Retinal pigment epithelial cell (primary cell): ENCODE measurements at regions not wholly inside any gene's neighbourhood (a gene's known extent, or its start where the extent isn't known, plus 50 kb on each side); places are given as distances from the start of the nearest gene placed in this dataset.

ENCODE experiments used
- DNase-seq: peaks from one replicate; pipeline ENCODE4 v3.0.0-alpha.2; 2010; ENCODE audit warnings: low read depth
- H3K4me3 ChIP-seq: 2 replicates; pipeline ENCODE4 v1.5.1; 2011; ENCODE audit warnings: mild to moderate bottlenecking, low read length, control low read depth, moderate library complexity
- CTCF ChIP-seq: conservative IDR thresholded peaks from 2 replicates; pipeline ENCODE4 v1.5.1; 2011; ENCODE audit warnings: low read depth, low read length, control low read depth, inconsistent platforms

- no peak for TF ChIP-seq CTCF
- no peak overlapping the region for H3K4me3 ChIP-seq
- DNase-seq = no peak
Measured at GRCh38 chr1:5562331-5562730, 429.9 kb downstream of the NPHP4 start.

GRCh38 chr1:5559078-5559477, 433.1 kb downstream of the NPHP4 start:
- TF ChIP-seq CTCF = no peak
- no peak for DNase-seq
- no peak overlapping the region for H3K4me3 ChIP-seq

- no peak overlapping the region for H3K4me3 ChIP-seq
- no peak for DNase-seq
- TF ChIP-seq CTCF = no peak
Measured at GRCh38 chr1:5555853-5556252, 436.4 kb downstream of the NPHP4 start.

GRCh38 chr1:5554784-5555183, 437.4 kb downstream of the NPHP4 start:
- no peak overlapping the region for H3K4me3 ChIP-seq
- no peak for DNase-seq
- no peak for TF ChIP-seq CTCF

- TF ChIP-seq CTCF = no peak
- no peak overlapping the region for H3K4me3 ChIP-seq
- DNase-seq = no peak
Measured at GRCh38 chr1:5554111-5554510, 438.1 kb downstream of the NPHP4 start.

GRCh38 chr1:5552787-5553484, 439.3 kb downstream of the NPHP4 start:
- DNase-seq = no peak
- no peak overlapping the region for H3K4me3 ChIP-seq
- no peak for TF ChIP-seq CTCF

- TF ChIP-seq CTCF = no peak
Measured at GRCh38 chr1:5551274-5551975, 440.8 kb downstream of the NPHP4 start.

More at GRCh38 chr1:5551274-5551975, 440.8 kb downstream of the NPHP4 start:
- DNase-seq = no peak
- no peak overlapping the region for H3K4me3 ChIP-seq
